ENCODE measurements at regions not wholly inside any gene's neighbourhood (a gene's known extent, or its start where the extent isn't known, plus 50 kb on each side); places are given as distances from the start of the nearest gene placed in this dataset.
"Not testable (repeated sequence)": the region's sequence is repeated elsewhere in the genome, so short reads cannot be mapped to it uniquely, and the experiment has no call there.

DNA sequence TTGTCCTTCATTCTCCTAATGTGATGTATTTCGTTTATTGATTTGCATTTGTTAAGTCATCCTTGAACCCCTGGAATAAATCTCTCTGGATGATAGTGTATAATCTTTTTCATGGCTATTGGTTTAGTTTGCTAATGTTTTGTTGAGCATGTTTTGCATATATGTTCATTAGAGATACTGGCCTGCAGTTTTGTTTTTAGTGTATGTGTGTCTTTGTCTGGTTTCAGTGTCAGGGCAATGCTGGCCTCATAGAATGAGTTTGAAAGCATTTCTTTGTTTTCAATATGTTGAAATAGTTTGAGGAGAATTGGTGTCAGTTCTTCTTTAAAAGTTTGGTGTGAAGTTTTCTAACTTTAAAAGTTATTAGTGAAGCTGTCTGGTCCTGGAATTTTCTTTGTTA lies 149.6 kb upstream of the ATP10B start (continued):
- TF ChIP-seq, protein P1, sequence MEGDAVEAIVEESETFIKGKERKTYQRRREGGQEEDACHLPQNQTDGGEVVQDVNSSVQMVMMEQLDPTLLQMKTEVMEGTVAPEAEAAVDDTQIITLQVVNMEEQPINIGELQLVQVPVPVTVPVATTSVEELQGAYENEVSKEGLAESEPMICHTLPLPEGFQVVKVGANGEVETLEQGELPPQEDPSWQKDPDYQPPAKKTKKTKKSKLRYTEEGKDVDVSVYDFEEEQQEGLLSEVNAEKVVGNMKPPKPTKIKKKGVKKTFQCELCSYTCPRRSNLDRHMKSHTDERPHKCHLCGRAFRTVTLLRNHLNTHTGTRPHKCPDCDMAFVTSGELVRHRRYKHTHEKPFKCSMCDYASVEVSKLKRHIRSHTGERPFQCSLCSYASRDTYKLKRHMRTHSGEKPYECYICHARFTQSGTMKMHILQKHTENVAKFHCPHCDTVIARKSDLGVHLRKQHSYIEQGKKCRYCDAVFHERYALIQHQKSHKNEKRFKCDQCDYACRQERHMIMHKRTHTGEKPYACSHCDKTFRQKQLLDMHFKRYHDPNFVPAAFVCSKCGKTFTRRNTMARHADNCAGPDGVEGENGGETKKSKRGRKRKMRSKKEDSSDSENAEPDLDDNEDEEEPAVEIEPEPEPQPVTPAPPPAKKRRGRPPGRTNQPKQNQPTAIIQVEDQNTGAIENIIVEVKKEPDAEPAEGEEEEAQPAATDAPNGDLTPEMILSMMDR (IDR thresholded peaks at IDR 0.05 in 2 of 3, conservative IDR thresholded peaks at IDR 0.05 in 1 of 3; ENCODE audit: borderline replicate concordance in 1 of 3, insufficient read depth in 1 of 3, low read depth in 2 of 3, low read length in 2 of 3) = no peak
- TF ChIP-seq EZH2 (IDR thresholded peaks at IDR 0.05) = no peak
- TF ChIP-seq SRF (IDR thresholded peaks at IDR 0.05; ENCODE audit: low read depth) = no peak
- TF ChIP-seq TCF7L2 (IDR thresholded peaks at IDR 0.05; ENCODE audit: borderline replicate concordance, extremely low read depth, insufficient read depth, insufficient read length) = no peak

DNA sequence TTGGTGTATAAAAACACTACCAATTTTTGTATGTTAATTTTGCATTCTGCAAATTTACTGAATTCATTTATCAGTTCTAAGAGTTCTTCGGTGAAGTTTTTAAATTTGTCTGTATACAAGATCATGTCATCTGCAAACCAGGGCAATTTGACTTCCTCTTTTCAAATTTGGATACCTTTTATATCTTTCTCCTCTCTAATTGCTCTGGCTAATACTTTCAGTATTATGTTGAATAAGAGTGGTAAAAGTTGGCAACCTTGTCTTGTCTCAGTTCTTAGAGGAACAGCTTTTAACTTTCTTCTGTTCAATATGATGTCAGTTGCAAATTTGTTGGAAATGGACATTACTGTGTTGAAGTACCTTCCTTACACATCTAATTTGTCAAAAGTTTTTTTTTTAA lies 149.1 kb upstream of the ATP10B start:
- H3K27me3 ChIP-seq (ENCODE audit: insufficient read depth, low read length); POLR2A ChIA-PET; H3K4me3 ChIP-seq (replicated peaks in 1 of 2; ENCODE audit: low read depth in 1 of 2, low read length in 2 of 2); H2AFZ ChIP-seq (ENCODE audit: low read depth, low read length, poor library complexity, severe bottlenecking); H3K4me2 ChIP-seq (ENCODE audit: low read length); CTCF ChIA-PET; H3K9ac ChIP-seq (ENCODE audit: low read length); H3K36me3 ChIP-seq (ENCODE audit: control insufficient read depth in 1 of 2, insufficient read depth in 2 of 2, low read length in 2 of 2); ATAC-seq; H3K79me2 ChIP-seq (ENCODE audit: insufficient read depth, low read length); DNase-seq (ENCODE audit: low read depth, low spot score); H3K9me2 ChIP-seq (ENCODE audit: insufficient read depth); intact Hi-C loops (cut with micrococcal nuclease); RAD21 ChIA-PET (ENCODE audit: low non-redundant PET in 1 of 2, low total read pairs in 2 of 2, uncharacterized antibody in 2 of 2, unreplicated experiment in 2 of 2); H3K9me3 ChIP-seq (ENCODE audit: control insufficient read depth in 1 of 2, insufficient read depth in 1 of 2, low read depth in 1 of 2, low read length in 2 of 2); H3K27ac ChIP-seq (ENCODE audit: low read depth, low read length); H3K4me1 ChIP-seq (ENCODE audit: control insufficient read depth in 1 of 2, insufficient read depth in 2 of 2, low read length in 2 of 2); BruUV-seq (replicated peaks); H4K20me1 ChIP-seq (ENCODE audit: insufficient read depth): not testable (repeated sequence)

DNA sequence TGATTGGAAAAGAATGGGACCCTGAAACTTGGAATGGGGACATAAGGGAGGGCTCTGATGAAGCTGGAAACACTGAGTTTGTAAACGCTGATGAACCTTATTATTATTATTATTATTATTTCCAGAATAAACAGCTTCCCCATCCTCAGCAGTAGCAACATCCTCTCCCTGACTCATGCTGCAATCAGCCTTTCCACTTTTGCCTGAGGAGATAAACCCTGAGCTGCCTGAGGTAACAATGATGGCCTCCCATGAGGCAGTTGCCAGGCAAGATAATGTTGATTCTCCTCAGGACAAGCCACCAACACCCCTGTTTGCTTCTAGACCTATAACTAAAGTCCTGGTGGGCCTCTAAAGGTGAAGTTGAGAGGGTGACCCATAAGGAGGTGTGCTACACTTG lies 139.2 kb upstream of the ATP10B start:
- TF ChIP-seq, protein P2, sequence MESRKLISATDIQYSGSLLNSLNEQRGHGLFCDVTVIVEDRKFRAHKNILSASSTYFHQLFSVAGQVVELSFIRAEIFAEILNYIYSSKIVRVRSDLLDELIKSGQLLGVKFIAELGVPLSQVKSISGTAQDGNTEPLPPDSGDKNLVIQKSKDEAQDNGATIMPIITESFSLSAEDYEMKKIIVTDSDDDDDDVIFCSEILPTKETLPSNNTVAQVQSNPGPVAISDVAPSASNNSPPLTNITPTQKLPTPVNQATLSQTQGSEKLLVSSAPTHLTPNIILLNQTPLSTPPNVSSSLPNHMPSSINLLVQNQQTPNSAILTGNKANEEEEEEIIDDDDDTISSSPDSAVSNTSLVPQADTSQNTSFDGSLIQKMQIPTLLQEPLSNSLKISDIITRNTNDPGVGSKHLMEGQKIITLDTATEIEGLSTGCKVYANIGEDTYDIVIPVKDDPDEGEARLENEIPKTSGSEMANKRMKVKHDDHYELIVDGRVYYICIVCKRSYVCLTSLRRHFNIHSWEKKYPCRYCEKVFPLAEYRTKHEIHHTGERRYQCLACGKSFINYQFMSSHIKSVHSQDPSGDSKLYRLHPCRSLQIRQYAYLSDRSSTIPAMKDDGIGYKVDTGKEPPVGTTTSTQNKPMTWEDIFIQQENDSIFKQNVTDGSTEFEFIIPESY (IDR thresholded peaks at IDR 0.05; ENCODE audit: extremely low read depth, insufficient replicate concordance, low read length) = no peak
- TF ChIP-seq, protein P3, sequence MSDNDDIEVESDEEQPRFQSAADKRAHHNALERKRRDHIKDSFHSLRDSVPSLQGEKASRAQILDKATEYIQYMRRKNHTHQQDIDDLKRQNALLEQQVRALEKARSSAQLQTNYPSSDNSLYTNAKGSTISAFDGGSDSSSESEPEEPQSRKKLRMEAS (IDR thresholded peaks at IDR 0.05) = no peak
- Histone ChIP-seq H4K20me1 (ENCODE audit: insufficient read depth) (no peaks in the 10 kb centered on the region), H3K27ac (ENCODE audit: low read depth, low read length) (no peak overlapping the region), H3K4me1 (ENCODE audit: control insufficient read depth in 1 of 2, insufficient read depth in 2 of 2, low read length in 2 of 2) (no peaks in the 10 kb centered on the region), H3K36me3 (ENCODE audit: control insufficient read depth in 1 of 2, insufficient read depth in 2 of 2, low read length in 2 of 2) (no peaks in the 10 kb centered on the region), H3K9me2 (ENCODE audit: insufficient read depth) (no peaks in the 10 kb centered on the region), H2AFZ (ENCODE audit: low read depth, low read length, poor library complexity, severe bottlenecking) (no peak overlapping the region), H3K4me3 (replicated peaks in 1 of 2; ENCODE audit: low read depth in 1 of 2, low read length in 2 of 2) (no peak overlapping the region), H3K9me3 (ENCODE audit: control insufficient read depth in 1 of 2, insufficient read depth in 1 of 2, low read depth in 1 of 2, low read length in 2 of 2) (no peaks in the 10 kb centered on the region), H3K27me3 (ENCODE audit: insufficient read depth, low read length) (no peaks in the 10 kb centered on the region), H3K79me2 (ENCODE audit: insufficient read depth, low read length) (no peaks in the 10 kb centered on the region), H3K4me2 (ENCODE audit: low read length) (no peak overlapping the region), H3K9ac (ENCODE audit: low read length) (no peak overlapping the region)
- DNase-seq (ENCODE audit: low read depth, low spot score) = no peak
- CTCF ChIA-PET = no interaction called here
- no TSS peak for BruUV-seq (replicated peaks)
- POLR2A ChIA-PET = no interaction called here
- intact Hi-C loops (cut with micrococcal nuclease) = no loop called here
- RAD21 ChIA-PET (ENCODE audit: low non-redundant PET in 1 of 2, low total read pairs in 2 of 2, uncharacterized antibody in 2 of 2, unreplicated experiment in 2 of 2) = no interaction called here
- no peak for ATAC-seq

Measured in HCT116 (cell line).